Thyroid gland (tissue), 4 donors: ENCODE measurements at regions not wholly inside any gene's neighbourhood (a gene's known extent, or its start where the extent isn't known, plus 50 kb on each side); places are given as distances from the start of the nearest gene placed in this dataset.
"Not testable (repeated sequence)": the region's sequence is repeated elsewhere in the genome, so short reads cannot be mapped to it uniquely, and the experiment has no call there.

ENCODE experiments used
- DNase-seq, 2 donors: peaks; one replicate each; pipeline ENCODE4 v3.0.0-alpha.2; 2019
- H3K27ac ChIP-seq, 3 donors: fragments of 200-600 bp; sonication (generic); 1 replicate in 2 of 3; 2 replicates in 1 of 3; pipeline ENCODE4 v1.5.1; 2016 to 2019; ENCODE audit warnings: mild to moderate bottlenecking in 1 of 3, moderate library complexity in 1 of 3
- H3K27me3 ChIP-seq: fragments of 200-600 bp; sonication (generic); one replicate; pipeline ENCODE4 v1.5.1; 2019
- H3K36me3 ChIP-seq, 2 donors: fragments of 200-600 bp; sonication (generic); one replicate each; pipeline ENCODE4 v1.5.1; 2016 to 2019
- H3K4me1 ChIP-seq, 2 donors: fragments of 200-600 bp; sonication (generic); one replicate each; pipeline ENCODE4 v1.5.1; 2017 to 2019
- H3K4me3 ChIP-seq, 3 donors: fragments of 200-600 bp; sonication (generic); replicated peaks in 1 of 3; 1 replicate in 2 of 3; 2 replicates in 1 of 3; pipeline ENCODE4 v1.5.1; 2016; ENCODE audit warnings: mild to moderate bottlenecking in 1 of 3
- H3K9me3 ChIP-seq: fragments of 200-600 bp; sonication (generic); one replicate; pipeline ENCODE4 v1.5.1; 2017
- WGBS, 2 donors: methylation state at CpG; one replicate each; pipeline ENCODE4 v1.1.5; 2017; 5-methylcytosine and 5-hydroxymethylcytosine counted together
- intact Hi-C: fragments of 100-400 bp; cut with DNase I; formaldehyde crosslinking; loops from one replicate; pipeline ENCODE4 v1.15.1; 2023

DNA sequence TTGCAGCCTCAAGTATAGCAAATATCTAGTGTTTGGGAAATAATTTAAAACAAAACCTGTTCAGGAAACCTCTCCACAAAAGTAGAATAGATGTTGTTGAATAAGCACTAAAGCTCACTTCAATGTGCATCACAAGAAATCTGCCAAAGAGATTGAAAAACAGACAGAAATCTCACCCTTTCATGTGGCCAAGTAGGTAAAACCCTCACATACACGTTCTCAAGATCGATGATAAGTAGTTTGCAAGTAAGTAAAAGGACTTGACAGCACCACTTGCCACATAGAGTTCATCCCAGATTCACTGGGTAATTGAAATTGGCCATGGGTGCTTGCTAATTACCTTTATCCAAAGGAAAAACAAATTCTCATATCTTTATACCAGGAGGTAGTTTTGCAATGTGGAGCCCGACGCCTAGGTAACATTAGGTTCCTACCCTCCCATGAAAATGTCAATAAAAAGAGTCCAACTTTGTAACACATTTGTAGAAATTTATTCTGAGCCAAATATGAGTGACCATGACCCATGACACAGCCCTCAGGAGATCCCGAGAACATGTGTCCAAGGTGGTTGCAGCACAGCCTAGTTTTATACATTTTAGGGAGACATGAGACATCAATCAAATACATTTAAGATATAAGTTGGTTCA is 80.4 kb upstream of the ZNF658 start:
- H3K9me3 ChIP-seq, H3K27ac ChIP-seq, H3K27me3 ChIP-seq, H3K36me3 ChIP-seq, DNase-seq, H3K4me3 ChIP-seq, intact Hi-C loops, H3K4me1 ChIP-seq: not testable (repeated sequence)
- WGBS, 2 donors: 55 to 69% methylated on average over 3 to 5 of the region's 5 CpGs

DNA sequence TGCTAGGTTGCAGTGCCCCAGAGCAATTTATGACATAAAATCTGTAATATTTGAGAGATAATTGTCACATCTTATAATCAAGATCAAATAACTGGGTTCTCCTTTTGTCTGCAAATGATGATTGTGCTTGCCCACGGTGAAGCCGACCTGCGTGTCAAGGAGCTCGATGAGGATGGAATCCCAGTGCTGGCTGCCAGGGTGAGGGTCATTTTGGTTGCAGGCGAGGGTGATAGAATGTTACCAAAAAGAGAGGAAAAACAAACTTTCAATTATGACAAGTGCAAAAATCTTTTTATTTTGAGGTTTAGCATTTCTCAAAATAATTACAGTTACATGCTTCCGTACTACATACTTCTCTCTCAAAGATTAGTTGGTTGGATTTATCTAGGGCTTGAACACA is 76.4 kb upstream of the ZNF658 start:
- H3K27me3 ChIP-seq, H3K4me1 ChIP-seq, H3K27ac ChIP-seq, intact Hi-C loops, H3K9me3 ChIP-seq, H3K36me3 ChIP-seq, DNase-seq, H3K4me3 ChIP-seq: not testable (repeated sequence)
- WGBS, 2 donors: 94 to 95% methylated on average over 6 of the region's 6 CpGs

DNA sequence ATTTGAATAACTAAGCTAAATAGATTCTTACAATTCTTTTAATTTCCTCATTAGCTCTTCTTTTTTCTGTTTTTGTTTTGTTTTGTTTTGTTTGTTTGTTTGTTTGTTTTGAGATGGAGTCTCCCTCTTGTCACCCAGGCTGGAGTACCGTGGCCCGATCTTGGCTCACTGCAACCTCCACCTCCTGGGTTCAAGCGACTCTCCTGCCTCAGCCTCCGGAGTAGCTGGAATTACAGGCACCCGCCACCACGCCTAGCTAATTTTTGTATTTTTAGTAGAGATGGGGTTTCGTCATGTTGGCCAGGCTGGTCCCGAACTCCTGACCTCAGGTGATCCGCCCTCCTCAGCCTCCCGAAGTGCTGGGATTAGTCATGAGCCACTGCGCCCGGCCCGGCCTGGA is 70.7 kb upstream of the ZNF658 start:
- DNase-seq, intact Hi-C loops, H3K4me3 ChIP-seq, H3K27ac ChIP-seq, H3K4me1 ChIP-seq, H3K27me3 ChIP-seq, H3K36me3 ChIP-seq, H3K9me3 ChIP-seq: not testable (repeated sequence)
- 96% methylated on average over 10 to 13 of the region's 13 CpGs for WGBS, 2 donors

DNA sequence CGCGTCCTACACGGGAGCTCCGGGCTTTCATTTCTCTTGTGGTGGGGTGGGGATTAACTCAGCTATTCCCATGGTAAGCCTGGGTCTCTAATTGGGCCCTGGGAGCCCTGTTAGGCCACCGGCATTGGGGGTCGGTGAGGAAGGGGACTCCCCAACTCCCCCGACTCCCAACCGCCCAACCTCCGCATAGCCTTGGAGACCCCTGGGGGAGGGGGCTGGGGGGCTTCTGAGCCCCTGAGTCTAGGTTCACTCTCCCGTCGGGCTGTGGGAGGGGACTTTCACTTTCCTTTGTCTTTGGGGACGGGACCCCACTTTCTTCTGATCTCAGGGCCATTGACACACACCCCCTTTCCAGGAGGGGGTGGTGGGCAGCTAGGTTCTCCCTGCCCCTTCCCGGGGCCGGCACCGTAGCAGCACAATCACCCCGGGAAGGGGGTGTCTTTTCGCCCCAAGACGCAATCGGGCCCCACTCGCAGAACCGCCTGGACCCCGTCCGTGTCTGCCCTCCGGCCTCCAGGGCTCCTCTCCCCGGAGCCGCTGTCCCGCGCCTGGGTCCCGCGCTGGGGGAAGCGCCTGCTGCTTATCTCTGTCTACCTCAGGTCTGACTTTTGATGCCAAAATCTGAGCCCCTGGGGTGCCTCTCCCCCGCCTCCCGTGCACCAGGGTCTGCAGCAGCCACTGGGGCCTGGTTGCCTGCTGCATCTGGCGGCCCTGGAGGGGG is 69.6 kb upstream of the ZNF658 start:
- not testable (repeated sequence) for DNase-seq, H3K4me3 ChIP-seq
- 94 to 96% methylated on average over 16 of the region's 34 CpGs for WGBS, 2 donors

DNA sequence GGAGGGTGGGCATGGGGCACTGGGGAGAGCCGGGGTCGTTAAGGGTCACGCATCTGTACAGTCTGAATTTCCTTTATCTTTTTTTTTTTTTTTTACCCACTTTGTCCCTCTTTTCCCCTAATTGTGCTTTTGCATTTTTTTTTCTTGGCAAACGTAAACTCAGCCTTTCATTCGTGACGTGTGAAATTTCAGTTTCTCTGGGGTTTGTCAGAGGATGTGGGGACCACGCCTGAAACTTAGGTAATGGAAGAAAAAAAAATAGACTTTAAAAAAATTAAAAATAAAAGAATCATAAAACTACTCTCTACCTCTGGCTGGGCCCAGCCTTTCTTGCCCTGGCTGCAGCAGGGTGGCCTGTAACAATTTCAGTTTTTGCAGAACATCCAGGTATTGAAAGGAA is 68.3 kb upstream of the ZNF658 start:
- intact Hi-C loops, H3K4me1 ChIP-seq, H3K9me3 ChIP-seq, H3K4me3 ChIP-seq, H3K27ac ChIP-seq, H3K36me3 ChIP-seq, H3K27me3 ChIP-seq, DNase-seq: not testable (repeated sequence)
- 78 to 85% methylated on average over 7 of the region's 7 CpGs for WGBS, 2 donors

More for the DNA sequence above, 69.6 kb upstream of the ZNF658 start:
- H3K27ac ChIP-seq, intact Hi-C loops, H3K36me3 ChIP-seq, H3K9me3 ChIP-seq, H3K4me1 ChIP-seq, H3K27me3 ChIP-seq: not testable (repeated sequence)

DNA sequence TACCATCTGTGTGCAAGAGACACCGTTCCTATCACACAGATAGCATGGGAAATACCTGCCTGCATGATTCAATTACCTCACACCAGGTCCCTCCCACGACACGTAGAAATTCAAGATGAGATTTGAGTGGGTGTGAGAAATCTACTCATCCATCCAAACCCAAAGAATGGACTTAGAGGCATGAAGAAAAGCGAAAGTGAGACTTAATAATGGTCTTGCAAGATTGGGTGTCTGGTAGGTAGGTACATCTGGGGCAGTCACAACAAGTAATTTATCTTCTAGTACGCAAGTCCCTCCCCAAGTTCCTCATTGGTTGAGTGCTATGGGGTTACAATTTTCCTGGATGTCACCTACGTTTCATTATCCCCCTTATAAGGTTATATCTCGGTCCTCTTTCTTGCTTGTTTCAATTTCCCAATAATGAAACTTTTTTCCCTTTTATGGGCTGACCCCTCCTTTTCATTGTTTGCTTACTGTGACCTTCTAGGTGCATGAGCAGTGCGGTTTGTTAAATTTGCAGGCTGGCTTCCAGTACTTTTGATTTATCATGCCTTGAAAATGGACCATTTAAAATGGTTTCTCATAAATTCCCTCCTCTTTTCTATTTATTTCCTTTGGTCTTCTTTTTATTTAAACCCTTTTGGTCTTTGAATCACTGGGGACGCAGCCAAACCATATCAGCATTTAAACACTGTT is 63.1 kb upstream of the ZNF658 start:
- DNase-seq, H3K27me3 ChIP-seq, H3K4me3 ChIP-seq, H3K27ac ChIP-seq, intact Hi-C loops, H3K36me3 ChIP-seq, H3K9me3 ChIP-seq, H3K4me1 ChIP-seq: not testable (repeated sequence)
- WGBS, 2 donors: 94 to 100% methylated on average over 2 to 4 of the region's 9 CpGs
